HG03354 (cell line): ENCODE measurements at regions not wholly inside any gene's neighbourhood (a gene's known extent, or its start where the extent isn't known, plus 50 kb on each side); places are given as distances from the start of the nearest gene placed in this dataset.

ENCODE experiments used
- ATAC-seq: cut with Tn5 transposase; IDR thresholded peaks from one replicate; pipeline ENCODE4 v1.9.1; 2021; ENCODE audit warnings: mild to moderate bottlenecking; ENCODE audit not compliant: unreplicated experiment, poor library complexity, severe bottlenecking

DNA sequence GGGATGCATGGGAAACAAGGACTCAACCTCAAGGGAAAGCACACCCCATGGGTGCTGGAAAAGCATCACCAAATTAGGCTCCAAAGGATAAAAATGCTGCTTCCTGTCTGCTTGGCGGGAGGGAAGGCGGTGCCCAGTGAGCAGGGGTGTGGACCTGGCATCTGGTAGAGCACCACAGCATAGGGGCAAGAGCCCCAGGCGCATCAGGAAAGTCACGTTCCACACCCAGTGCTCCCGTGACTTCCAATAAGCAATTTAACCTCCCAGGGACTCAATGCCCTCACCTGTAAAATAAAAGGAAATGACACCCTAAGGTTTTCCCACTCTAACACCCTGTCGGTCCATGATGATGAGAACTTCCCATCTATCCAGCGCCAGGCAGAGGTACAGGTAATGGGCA, 206.0 kb downstream of the SETD4 start:
- no peak for ATAC-seq

DNA sequence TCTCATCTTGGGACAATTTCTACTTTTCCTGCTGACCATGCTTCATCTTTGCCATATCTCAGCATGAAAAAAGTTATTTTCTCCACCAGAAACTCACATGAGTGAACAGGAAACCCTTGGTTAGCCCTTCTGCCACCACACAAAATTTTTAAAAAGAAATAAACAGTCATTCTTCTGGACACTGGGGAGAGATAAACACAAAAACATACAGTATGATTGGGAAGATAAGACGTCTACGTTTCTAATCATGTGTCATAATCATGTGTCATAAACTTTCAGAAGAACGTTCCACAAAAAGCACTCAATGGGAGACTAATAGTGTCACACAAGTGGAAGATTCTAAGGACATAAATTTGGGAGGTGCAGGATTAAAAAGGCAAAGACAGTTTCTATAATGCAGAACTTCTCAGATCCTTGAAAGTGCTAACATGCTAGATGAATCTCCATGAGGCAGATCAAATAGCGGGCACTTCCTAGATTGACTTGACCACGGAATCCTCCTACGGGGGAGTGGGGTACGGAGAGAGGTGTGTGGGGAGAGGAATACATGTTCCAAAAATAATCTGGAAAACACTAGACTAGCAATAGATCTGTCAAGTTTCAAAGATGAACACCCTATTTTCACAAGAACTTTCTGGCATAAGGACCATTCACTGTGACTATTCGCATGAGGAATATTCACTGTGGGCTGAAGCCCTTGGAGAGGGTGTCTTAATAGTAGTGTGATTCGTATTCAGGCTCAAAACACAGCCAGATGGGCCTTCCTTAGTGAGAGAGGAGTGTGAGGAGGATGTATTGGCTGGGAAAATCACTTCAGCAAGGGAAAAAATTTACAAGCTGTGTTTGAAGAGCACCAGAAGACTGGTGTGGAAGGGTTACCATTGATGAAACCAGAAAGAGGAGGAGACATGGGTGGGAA, 206.7 kb downstream of the SETD4 start:
- ATAC-seq = no peak

DNA sequence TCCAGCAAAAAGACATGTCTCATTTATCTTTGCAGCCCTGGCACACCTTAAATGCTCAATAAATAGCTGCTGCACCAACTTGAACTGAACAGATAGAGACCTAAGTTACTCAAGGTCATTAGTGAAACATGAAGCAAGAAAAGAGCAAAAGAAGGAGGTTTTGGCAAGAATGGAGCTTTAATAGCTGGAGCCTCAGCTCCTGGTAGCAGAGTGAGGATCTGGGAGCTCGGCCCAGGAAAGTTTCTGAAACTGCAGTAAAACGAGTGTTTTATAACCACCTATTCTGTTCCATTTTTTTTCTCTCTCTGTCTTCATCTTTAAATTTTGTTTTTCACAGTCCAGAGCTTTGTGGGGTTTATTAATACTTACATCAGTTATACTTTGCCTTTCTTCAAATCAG, 207.5 kb downstream of the SETD4 start:
- ATAC-seq = no peak

DNA sequence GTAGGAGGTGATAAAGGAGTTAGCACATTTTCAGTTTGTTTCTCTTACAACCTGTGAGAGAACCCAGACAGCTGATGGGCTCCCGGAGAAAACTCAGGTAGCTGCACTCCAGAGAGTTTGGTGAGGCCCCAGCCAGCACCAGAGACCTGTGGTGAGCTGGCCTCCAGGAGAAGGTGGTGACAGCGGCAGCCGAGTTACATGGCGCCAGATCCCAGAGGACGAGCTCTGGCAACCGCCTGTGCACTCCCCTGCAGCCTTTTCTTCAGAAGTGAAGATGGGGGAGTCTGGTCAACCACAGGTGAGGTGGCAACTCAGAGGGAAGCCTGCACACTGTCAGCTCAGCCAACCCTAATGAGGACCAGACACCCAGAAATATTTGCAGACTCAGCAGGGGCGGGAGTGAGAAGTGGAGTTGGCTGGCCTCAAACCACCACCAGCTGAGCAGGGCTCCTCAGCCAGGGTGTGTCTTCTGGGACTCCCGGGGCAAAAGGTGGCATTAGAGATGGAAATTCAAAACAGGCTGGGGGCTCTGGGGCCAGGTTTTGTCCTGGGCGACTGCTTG, 209.7 kb downstream of the SETD4 start:
- ATAC-seq = no peak

DNA sequence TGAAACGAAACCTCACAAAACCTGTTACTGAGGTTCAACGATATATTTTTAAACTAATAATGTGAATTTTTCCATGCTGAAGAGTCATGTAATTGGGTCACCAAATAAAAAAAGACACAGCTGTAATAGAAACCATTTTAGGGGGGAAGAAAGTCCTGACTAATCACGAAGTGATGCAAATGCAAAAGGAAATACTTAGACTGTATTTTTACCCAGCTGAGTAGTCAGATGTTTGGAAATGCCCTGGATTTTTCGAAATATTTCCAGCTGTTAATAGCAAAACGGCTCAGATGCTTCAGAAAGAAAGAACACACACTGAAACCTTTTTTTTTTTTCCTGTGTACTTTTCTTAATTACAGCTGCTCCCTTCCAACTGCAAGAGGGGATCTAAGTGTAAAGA, 210.3 kb downstream of the SETD4 start:
- no peak for ATAC-seq

DNA sequence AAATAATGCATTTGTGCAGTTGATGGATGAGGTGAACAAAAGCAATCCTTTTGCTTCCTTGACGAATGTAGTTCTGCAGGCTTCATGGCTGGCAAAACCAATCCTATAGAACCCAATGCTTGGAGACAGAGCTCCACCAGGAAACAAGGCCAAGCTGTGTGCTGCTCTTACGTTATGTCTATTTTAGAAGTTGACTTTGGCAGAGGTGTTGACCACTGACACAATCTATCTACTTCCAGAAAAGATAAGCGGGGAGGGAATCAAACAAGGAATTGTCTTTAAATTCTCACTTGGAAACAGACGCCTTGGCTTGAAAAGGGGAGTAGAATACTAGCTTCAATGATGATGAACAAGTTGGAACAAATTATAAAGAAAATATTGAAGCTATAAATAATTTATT, 211.2 kb downstream of the SETD4 start:
- no peak for ATAC-seq

DNA sequence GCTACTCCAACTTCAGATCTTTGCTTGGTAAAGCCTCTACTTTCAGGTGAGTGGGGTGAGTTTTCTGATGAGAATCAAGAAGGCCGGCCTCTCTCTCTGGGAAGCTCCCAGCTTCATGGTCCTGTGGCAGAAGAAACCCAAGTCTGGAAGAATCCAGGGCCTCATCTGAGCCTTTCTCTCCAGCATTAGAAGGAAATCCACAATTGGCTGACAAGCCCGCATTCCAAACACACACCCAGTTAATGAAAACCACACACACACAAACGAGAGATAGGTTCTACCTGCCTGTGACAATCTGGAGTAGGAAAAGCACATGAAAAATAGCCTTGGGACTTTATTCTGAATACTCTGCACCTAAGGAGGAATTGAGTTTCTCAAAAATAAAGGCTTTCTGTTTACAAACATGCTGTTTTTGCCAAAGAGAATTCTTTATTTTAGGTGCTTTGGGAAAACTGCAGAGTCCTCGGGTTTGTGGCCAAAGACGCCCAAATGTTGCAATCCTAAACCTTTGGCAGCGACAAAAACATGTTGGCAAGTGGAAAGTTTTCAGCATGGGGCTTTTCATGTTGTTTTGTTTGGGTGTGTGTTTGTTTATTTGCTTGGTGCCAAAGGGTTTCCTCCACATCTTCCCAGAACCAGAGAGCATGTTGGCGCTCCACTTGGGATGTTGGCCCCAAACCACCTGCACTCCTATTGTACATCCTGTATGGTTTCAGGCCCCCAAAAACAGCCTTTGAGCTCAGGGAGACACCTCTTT, 216.2 kb downstream of the SETD4 start:
- no peak for ATAC-seq

DNA sequence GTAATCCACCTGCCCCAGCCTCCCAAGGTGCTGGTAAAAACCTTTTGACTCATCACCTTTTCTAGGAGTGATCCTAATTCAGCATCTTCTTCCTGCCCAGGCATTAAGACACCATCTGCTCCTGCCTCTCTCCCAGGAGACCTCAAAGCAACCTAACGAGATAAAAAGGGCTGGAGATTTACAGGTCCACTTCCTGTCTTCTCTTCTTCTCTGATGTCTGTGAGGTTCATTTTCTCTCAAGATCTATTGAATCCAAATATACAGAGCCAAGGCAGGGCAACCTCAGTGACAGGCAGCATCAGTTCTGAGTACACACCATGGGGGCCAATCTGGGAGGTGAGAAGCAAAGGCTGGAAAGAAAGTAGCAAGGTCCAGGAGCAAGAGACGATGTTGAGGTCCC, 219.4 kb downstream of the SETD4 start:
- ATAC-seq = no peak

DNA sequence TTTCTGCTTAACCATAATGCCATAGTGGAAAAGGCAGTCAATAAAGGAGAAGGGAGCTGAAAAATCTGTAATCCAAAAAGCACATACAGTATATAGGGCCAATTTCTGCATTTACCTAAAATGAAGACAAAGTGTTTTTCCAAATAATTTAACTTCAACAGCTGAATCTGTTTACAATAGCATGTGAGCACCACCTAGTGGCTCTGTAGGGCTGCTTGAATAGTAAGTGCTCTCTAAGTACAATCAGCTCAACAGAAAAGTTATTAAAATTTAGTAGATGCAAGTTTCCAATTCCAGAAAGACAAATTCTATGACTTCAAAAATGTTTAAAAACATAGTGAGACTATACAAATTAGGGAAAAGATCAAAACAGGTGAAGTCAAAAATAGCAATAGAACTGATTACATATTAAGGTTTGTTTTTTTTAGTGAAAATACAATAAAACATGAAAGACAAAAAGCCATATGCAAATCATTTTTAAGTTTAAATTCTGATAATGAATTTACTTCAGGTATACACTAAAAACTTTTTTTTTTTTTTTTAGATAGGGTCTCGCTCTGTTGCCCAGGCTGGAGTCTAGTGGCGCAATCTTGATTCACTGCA, 220.0 kb downstream of the SETD4 start:
- ATAC-seq = no peak

DNA sequence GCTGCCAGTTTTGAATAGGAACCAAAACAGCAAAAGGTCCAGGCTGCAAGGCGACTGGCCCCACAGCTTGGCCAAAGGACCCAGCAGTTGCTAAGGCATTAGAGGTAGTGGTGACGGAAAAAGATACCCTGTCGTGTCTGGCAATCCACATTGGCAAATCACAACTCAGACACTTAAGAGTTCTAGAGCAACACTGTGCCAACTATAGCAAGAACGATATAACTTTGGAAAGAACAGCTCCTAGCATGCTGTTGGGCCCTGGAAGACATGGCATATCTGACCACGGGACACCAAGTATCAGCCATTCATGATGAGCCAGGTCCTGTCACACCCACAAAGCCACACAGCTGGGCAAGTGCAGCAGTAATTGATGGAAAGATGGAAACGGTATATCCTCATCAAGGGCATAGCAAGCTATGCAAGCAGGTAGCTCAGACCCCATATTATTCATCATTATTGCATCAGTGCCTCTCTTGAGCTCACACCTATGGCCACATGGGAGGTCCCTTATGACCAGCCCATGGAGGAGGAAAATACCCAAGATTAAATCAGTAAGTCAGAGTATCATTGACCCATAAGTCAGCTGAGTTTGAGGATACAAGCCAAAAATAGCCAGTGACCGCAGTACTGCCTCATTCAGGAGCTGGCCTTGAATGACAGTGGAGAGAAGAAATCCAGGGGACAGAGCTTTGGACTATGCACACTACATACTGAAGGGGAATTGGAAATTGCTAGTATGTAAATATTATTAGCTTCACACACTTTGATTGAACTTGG, 221.2 kb downstream of the SETD4 start:
- ATAC-seq = no peak

DNA sequence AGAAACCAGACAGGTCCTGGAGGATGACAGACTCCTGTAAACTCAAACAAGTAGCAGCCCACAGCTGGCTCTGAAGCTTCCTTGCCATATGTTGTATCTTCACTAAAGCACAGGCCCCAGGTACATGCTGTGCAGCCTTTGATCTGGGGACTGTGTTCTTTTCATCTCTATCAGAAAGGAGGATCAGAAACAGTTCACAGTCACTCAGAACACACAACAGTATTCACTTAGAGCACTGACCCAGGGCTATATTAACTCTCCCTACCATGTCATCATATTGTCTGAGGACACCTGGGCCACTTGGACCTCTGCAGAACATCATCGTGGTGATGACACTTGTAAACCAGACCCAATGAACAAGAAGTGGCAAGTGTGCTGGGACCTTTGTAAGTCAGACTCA, 222.0 kb downstream of the SETD4 start:
- ATAC-seq = no peak

DNA sequence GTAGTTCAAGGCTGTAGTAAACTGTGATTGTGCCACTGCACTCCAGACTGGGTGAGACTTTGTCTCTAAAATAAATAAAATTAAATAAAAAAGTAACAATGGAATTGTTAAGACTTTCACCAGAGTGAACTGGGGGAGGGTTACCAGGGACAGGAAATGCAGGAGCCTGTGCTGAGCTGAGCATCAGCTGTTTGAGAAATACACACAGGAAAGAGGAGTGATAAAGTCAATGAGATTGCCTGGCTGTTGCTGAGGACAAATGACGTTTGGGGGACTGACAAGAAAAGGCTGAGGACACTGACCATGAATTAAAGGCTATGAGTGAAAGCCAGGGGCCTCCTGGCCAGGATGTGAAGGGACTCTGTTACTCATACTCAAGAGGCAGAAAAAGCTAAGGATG, 226.3 kb downstream of the SETD4 start:
- no peak for ATAC-seq

DNA sequence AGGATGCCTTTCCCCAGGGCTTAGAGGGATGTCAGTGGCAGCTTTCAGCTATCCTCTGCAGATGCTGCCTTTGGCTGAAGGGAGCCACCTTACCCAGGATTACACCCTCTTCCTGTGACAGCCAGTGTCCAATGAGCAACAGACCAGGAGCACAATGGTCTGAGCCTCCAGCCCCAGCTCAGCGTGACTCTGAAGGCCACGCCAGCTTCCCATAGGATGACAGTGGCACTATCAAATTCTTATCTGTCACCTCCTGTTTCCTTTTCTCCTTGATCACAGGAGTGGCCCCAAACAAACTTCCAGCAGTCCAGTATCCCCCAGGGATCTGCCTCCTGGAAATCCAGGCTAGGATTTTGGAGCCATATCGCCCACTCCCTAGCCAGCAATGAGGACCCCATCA, 226.9 kb downstream of the SETD4 start:
- ATAC-seq = no peak

DNA sequence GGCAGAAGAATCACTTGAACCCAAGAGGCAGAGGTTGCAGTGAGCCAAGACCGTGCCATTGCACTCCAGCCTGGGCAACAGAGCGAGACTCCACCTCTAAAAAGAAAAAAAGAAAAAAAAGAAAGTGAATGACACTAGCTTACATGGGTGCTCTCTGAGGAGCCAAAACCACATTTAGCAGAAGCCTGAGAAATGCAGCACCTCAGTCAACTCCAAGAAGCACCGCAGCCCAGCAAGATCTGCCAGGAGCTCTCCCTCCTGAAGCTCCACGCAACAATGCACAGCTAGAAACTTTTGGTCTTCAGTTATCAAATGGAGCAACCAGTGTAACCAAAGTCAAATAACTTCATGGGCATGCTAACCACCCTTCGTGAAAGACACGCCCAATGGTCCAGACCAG, 229.1 kb downstream of the SETD4 start:
- ATAC-seq = no peak

DNA sequence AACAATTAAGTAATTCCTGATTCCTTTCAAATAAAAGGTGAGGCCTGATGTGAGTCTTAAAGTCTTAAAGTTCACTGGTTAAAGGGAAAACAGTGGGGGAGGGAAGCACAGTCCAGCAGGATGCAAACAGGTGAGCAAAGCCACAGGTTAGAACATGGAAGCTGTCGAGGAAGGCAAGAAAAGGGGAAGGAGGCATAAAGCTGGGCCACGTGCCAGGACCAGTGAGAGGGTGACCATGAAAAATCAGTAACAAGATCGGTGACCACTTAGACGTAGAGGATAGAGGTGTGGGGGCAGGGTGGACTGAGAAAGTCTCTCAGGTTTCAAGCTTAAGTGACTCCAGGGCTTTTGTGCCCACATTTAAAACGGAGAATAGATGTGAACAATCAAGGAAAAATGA, 231.3 kb downstream of the SETD4 start:
- no peak for ATAC-seq

DNA sequence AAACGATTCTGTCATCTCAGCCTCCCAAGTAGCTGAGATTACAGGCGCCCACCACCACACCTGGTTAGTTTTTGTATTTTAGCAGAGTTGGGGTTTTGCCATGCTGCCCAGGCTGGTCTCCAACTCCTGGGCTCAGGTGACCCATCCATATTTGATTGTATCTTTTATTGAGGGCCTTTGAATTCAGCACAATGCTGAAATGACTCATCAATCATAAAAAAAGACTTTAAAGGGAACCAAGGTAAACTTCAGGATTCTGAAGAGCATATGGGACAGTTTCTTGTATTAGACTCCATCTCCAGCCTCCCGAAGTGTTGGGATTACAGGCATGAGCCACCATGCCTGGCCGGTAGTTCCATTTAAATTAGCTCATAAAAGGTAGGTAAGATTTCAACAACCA, 232.2 kb downstream of the SETD4 start:
- ATAC-seq = no peak

DNA sequence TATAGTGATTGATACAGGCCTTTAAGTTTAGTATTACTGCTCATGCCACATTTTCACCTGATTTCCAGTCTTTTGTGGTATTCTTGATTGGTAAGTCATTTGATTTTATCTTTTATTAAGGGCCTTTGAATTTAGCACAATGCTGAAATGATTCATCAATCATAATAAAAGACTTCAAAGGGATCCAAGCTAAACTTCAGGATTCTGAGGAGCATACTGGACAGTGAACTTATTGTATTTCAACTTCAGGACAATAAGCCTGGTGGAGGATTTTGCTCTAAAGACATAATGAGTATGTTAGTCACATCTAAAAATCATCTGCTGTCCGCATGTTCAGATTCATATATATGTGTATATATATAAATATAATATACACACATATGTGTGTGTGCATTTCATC, 233.3 kb downstream of the SETD4 start:
- ATAC-seq = no peak

DNA sequence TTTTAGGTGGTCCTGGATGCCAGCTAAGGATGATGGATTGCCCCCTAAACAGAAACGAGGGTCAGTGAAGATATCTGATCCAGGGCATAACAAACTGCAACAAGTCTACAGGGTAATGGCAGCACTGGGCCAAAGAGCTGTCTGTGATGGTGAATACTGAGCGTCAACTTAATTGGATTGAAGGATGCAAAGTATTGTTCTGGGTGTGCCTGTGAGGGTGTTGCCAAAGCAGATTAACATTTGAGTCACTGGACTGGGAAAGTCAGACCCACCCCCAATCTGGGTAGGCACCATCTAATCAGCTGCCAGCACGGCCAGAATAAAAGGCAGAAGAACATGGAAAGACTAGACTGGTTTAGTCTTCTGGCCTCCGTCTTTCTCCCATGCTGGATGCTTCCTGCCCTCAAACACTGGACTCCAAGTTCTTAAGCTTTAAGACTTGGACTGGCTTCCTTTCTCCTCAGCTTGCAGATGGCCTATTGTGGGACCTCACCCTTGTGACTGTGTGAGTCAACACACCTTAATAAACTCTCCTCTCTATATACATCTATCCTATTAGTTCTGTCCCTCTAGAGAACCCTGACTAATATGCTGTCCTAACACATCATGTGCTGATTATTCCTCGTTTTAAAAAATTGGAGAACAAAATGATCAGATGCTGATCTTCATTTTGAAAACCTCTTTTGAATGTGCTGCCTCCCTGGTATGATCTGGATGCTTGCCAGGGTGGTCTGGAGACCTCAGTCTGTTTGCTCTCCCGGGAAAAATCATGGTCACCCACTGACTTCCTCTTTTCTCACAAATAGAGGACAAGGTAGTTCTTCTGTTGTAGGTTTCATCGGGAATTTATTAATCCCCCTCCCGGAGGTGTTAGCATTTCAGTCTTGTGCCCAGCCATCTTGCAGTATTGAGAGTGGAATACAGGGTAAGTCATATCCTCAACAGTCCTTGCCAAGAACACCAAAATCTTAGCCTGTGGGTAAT, 234.7 kb downstream of the SETD4 start:
- no peak for ATAC-seq

DNA sequence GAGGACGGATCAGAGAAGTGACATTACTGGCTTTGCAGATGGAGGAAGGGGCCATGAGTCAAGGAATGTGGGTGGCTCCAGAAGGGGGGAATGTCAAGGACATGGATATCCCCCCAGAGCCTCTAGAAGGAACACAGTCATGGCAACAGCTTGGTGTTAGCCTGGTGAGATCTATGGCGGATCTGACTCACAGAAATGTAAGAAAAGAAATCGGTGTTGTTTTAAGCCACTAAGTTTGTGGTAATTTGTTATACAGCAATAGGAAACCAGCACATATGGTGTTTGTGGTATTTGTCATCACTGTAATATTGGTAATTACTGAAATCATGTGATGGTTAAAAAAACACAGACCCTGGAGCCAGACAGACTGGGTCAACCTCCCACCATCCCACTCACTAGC, 236.2 kb downstream of the SETD4 start:
- ATAC-seq = no peak
